ENCODE measurements at regions not wholly inside any gene's neighbourhood (a gene's known extent, or its start where the extent isn't known, plus 50 kb on each side); places are given as distances from the start of the nearest gene placed in this dataset.

- TF ChIP-seq CTCF (IDR thresholded peaks at IDR 0.05) = no peak
- no peak for TF ChIP-seq POLR2A (IDR thresholded peaks at IDR 0.05)
- TF ChIP-seq EP300 (IDR thresholded peaks at IDR 0.05) = no peak
Observed at GRCh38 chr12:64944966-64945365, 120.5 kb downstream of the TBC1D30 start.
